CD4-positive, alpha-beta memory T cell (primary cell): ENCODE measurements at regions not wholly inside any gene's neighbourhood (a gene's known extent, or its start where the extent isn't known, plus 50 kb on each side); places are given as distances from the start of the nearest gene placed in this dataset.

Experiments used
- CTCF ChIA-PET: fragments of 350-600 bp; sonication (Branson Sonifier 250); formaldehyde crosslinking; loops from one replicate; lab custom pipeline; 2021; ENCODE audit warnings: inconsistent platforms; ENCODE audit not compliant: partially characterized antibody; lab: Charles Lee
- POLR2A ChIA-PET: fragments of 350-600 bp; sonication (Branson Sonifier 250); formaldehyde crosslinking; loops from one replicate; lab custom pipeline; 2021; ENCODE audit not compliant: partially characterized antibody; lab: Charles Lee
- DNase-seq, 5 donors: peaks; one replicate each; pipeline versions ENCODE4 v3.0.0 to v3.0.0-alpha.2; 2020 to 2022; ENCODE audit warnings: mixed read lengths in 1 of 5
- H3K27ac ChIP-seq: one replicate; pipeline ENCODE4 v1.7.0; 2013; ENCODE audit warnings: low read depth, low read length
- H3K27me3 ChIP-seq: 2 replicates; pipeline ENCODE4 v1.7.0; 2013; ENCODE audit warnings: mild to moderate bottlenecking, low read length, moderate library complexity; ENCODE audit not compliant: insufficient read depth
- H3K36me3 ChIP-seq: 2 replicates; pipeline ENCODE4 v1.7.0; 2013; ENCODE audit warnings: mild to moderate bottlenecking, low read length, moderate library complexity; ENCODE audit not compliant: insufficient read depth
- H3K4me1 ChIP-seq: 2 replicates; pipeline ENCODE4 v1.7.0; 2013; ENCODE audit warnings: mild to moderate bottlenecking, low read length, moderate library complexity; ENCODE audit not compliant: insufficient read depth
- H3K4me3 ChIP-seq, 2 donors: one replicate each; pipeline ENCODE4 v1.7.0; 2013; ENCODE audit warnings: low read length in 2 of 2, mild to moderate bottlenecking in 1 of 2
- H3K9me3 ChIP-seq, 2 donors: one replicate each; pipeline ENCODE4 v1.7.0; 2013; ENCODE audit warnings: low read length in 2 of 2, control low read depth in 1 of 2; ENCODE audit not compliant: control insufficient read depth in 1 of 2
- H3K27ac Mint-ChIP-seq, 7 donors: one replicate each; pipeline ENCODE4 v1.8.0; 2020 to 2021; ENCODE audit warnings: mixed read lengths in 7 of 7, mild to moderate bottlenecking in 6 of 7, inconsistent platforms in 3 of 7, moderate library complexity in 3 of 7
- H3K27me3 Mint-ChIP-seq, 2 donors: one replicate each; pipeline ENCODE4 v1.8.0; 2020 to 2021; ENCODE audit warnings: mixed read lengths in 2 of 2
- H3K36me3 Mint-ChIP-seq, 2 donors: one replicate each; pipeline ENCODE4 v1.8.0; 2020 to 2021; ENCODE audit warnings: mixed read lengths in 2 of 2, inconsistent platforms in 1 of 2, mild to moderate bottlenecking in 1 of 2
- H3K4me1 Mint-ChIP-seq, 4 donors: one replicate each; pipeline ENCODE4 v1.8.0; 2020 to 2021; ENCODE audit warnings: mixed read lengths in 4 of 4, mild to moderate bottlenecking in 1 of 4
- H3K4me3 Mint-ChIP-seq, 8 donors: one replicate each; pipeline ENCODE4 v1.8.0; 2020 to 2021; ENCODE audit warnings: mixed read lengths in 8 of 8, mild to moderate bottlenecking in 7 of 8, moderate library complexity in 6 of 8, inconsistent platforms in 3 of 8
- H3K9me3 Mint-ChIP-seq, 8 donors: one replicate each; pipeline ENCODE4 v1.8.0; 2020 to 2021; ENCODE audit warnings: mixed read lengths in 8 of 8, mild to moderate bottlenecking in 5 of 8, inconsistent platforms in 3 of 8, moderate library complexity in 1 of 8
- intact Hi-C: fragments of 100-400 bp; cut with micrococcal nuclease; formaldehyde crosslinking; loops from one replicate; pipeline ENCODE4 v1.15.1; 2023

DNA sequence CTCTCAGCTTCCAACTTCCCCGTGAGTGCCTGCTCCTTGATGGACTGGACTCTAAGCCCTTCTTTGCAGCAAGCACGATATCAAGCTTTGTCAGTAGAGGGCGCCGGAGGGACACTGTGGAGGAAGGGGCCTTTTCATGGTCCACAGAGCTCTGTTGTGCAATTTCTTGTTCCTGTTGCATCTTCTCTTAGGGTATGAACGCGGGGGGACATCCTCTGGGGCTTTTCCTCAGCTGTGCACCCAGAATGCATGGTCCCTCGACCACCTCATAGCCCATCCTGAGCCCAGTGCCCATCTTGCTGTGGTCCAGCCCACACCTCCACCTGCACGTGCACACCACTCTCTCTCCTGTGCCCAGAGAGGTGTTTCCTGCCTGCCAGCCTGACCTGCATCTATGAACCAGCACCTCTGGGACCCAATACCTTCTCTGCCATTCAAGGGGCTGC is 556.8 kb downstream of the PTPRU start:
- Histone ChIP-seq H3K27me3 (no peaks in the 10 kb centered on the region), H3K4me1 (no peaks in the 10 kb centered on the region), H3K4me3 (no peak overlapping the region), H3K9me3 (no peaks in the 10 kb centered on the region), H3K36me3 (no peaks in the 10 kb centered on the region), H3K27ac (no peak overlapping the region)
- H3K4me3 Mint-ChIP-seq, result no peak overlapping the region
- H3K27ac Mint-ChIP-seq, result no peak overlapping the region
- peak in 3 of 5 donors; percentile 10 to 27 (median 26) for DNase-seq
- no peaks in the 10 kb centered on the region for H3K4me1 Mint-ChIP-seq
- intact Hi-C loops, result loop anchor here (5.0 kb wide), 1 partner anchor 589 kb away; no protein-coding TSS in a partner anchor
- ChIA-PET CTCF (interaction anchor here (1.0 to 1.1 kb wide), 2 partner anchors 10 to 587 kb away, joined by 4 read pairs; no protein-coding TSS in a partner anchor), POLR2A (no interaction called here)
- no peaks in the 10 kb centered on the region for H3K36me3 Mint-ChIP-seq
- peaks cover 0 to 20% (median 6%) of the 10 kb centered on the region in 8 donors for H3K9me3 Mint-ChIP-seq
- H3K27me3 Mint-ChIP-seq, result peaks cover 0 to 10% of the 10 kb centered on the region in 2 donors

DNA sequence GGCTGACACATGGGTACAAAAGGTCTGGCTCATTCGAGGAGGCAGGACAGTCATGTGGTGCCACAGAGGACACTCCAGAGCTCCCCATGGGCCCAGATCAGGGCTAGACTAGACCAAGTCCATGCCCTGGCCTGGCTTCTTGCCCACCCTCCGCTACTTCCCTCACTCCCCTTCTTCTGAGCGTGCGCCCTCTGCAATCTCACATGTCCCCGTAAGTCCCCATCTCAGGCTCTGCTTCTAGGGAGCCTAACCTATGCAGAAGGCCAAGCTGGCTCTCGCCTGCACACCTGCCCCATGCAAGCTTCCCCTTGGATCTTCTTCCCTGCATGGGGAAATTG is 553.6 kb downstream of the PTPRU start:
- H3K9me3 Mint-ChIP-seq, result peaks cover 0 to 3% (median 0%) of the 10 kb centered on the region in 8 donors
- H3K27me3 Mint-ChIP-seq, result peaks cover 0 to 14% of the 10 kb centered on the region in 2 donors
- DNase-seq, result no peak
- POLR2A ChIA-PET, result no interaction called here
- intact Hi-C loops, result loop anchor here (5.0 kb wide), 1 partner anchor 592 kb away; no protein-coding TSS in a partner anchor
- H3K4me3 Mint-ChIP-seq, result no peak overlapping the region
- no peak overlapping the region for H3K27ac Mint-ChIP-seq
- H3K36me3 Mint-ChIP-seq, result no peaks in the 10 kb centered on the region
- CTCF ChIA-PET, result interaction anchor here (0.5 kb wide), 1 partner anchor 907 kb away, joined by 3 read pairs; no protein-coding TSS in a partner anchor
- H3K4me1 Mint-ChIP-seq, result no peaks in the 10 kb centered on the region
- no peaks in the 10 kb centered on the region for H3K9me3 ChIP-seq
- H3K4me1 ChIP-seq, result no peaks in the 10 kb centered on the region
- no peaks in the 10 kb centered on the region for H3K27me3 ChIP-seq
- no peak overlapping the region for H3K27ac ChIP-seq
- no peak overlapping the region for H3K4me3 ChIP-seq
- no peaks in the 10 kb centered on the region for H3K36me3 ChIP-seq

DNA sequence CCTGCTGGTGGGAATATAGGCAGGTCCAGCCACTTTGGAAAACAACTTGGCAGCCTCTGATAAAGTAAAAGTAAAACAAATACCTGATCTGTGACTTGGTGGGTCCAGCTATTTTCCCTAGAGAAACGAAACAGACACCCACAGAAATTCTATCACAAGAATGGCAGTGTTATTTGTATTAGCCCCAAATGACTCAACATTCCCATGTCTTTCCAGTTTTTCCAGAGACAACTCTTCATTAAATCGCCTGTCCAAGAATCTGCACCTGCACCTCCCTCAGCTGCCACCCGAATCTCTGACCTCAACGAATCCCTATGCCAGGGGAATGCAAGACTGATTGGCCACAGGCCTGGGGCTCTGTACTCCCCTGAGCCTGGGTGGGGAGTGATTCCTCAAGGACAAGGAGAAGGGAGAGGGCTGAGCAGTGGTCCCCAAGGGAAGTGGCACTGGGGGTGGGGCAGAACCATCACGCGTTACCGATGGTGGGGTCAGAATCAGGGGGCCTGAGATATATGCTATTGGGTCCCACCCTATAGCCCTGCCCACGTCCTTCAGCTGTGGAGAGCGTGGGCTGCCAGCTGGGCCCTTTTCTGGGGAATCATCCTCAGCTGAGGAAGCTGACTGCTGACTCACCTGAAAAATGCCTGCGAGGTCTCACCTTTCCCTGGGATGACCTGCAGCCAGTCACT is 553.0 kb downstream of the PTPRU start:
- intact Hi-C loops, result no loop called here
- Histone ChIP-seq H3K27ac (no peak overlapping the region), H3K4me1 (no peaks in the 10 kb centered on the region), H3K36me3 (no peaks in the 10 kb centered on the region), H3K27me3 (no peaks in the 10 kb centered on the region), H3K4me3 (no peak overlapping the region), H3K9me3 (no peaks in the 10 kb centered on the region)
- Mint-ChIP-seq H3K36me3 (no peaks in the 10 kb centered on the region), H3K4me1 (no peaks in the 10 kb centered on the region), H3K9me3 (no peaks in the 10 kb centered on the region), H3K27ac (no peak overlapping the region), H3K4me3 (no peak overlapping the region), H3K27me3 (peaks cover 0 to 14% of the 10 kb centered on the region in 2 donors)
- ChIA-PET CTCF (interaction anchor here (0.5 kb wide), 1 partner anchor 906 kb away, joined by 3 read pairs; no protein-coding TSS in a partner anchor), POLR2A (no interaction called here)
- no peak for DNase-seq

DNA sequence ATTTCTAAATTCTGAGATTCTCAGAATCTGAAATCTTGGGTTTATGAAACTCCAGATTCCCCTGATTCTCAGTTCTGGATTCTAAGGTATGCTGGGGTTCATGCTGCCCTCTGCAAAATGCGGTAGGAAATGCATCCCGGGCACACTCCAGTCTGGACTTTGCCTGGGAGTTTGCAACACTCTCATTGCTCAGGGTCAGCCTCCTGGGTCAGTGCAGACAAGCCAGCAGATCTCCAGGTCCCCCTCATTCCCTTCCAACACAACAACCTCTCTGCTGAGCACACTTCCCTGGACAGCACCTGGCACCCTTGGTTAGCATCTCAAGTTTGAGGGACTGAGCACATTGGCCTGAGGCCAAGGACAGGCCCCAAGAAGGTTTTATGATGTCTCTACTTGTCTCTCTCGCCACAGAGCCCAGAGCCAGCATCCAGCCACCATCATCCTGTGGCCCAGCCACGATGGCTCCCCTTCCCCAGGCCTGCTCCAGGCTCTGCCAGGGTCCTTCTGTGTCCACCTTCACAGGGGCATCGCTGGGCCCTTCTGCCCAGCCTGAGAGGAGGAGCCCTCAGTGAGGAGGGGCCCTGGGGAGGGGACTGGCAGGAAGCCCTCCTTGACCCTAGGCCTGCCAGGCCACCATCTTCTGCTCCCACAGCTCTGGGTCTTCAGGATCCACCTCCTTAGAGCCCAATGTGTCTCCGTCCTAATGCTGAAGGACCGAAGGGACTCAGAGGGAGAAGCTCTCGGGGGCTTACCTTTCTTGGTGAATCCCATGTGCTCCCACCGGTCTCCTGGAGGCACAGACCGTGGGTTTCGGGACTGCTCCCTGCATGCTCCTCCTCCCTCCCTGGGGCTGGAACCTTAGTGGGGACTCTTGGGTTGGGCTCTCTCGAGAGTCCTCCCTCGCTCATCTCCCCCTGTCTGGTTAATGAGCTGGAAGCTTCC is 550.7 kb downstream of the PTPRU start:
- H3K36me3 ChIP-seq, result no peaks in the 10 kb centered on the region
- no peak overlapping the region for H3K4me3 ChIP-seq
- no peaks in the 10 kb centered on the region for H3K9me3 ChIP-seq
- H3K4me1 ChIP-seq, result no peaks in the 10 kb centered on the region
- CTCF ChIA-PET, result no interaction called here
- no peak for DNase-seq
- H3K4me3 Mint-ChIP-seq, result no peak overlapping the region
- H3K27me3 ChIP-seq, result no peaks in the 10 kb centered on the region
- H3K36me3 Mint-ChIP-seq, result no peaks in the 10 kb centered on the region
- no peaks in the 10 kb centered on the region for H3K9me3 Mint-ChIP-seq
- intact Hi-C loops, result no loop called here
- H3K27ac ChIP-seq, result no peak overlapping the region
- no peak overlapping the region for H3K27ac Mint-ChIP-seq
- peaks cover 0 to 19% of the 10 kb centered on the region in 2 donors for H3K27me3 Mint-ChIP-seq
- H3K4me1 Mint-ChIP-seq, result no peaks in the 10 kb centered on the region
- POLR2A ChIA-PET, result no interaction called here

GRCh38 chr1:29786195-29786594 is 549.9 kb downstream of the PTPRU start:
- ChIA-PET CTCF (no interaction called here), POLR2A (no interaction called here)
- Mint-ChIP-seq H3K27ac (no peak overlapping the region), H3K4me1 (no peaks in the 10 kb centered on the region), H3K9me3 (no peaks in the 10 kb centered on the region), H3K4me3 (no peak overlapping the region), H3K36me3 (no peaks in the 10 kb centered on the region), H3K27me3 (peaks cover 2 to 18% of the 10 kb centered on the region in 2 donors)
- Histone ChIP-seq H3K36me3 (no peaks in the 10 kb centered on the region), H3K4me3 (no peak overlapping the region), H3K9me3 (no peaks in the 10 kb centered on the region), H3K4me1 (no peaks in the 10 kb centered on the region), H3K27me3 (no peaks in the 10 kb centered on the region), H3K27ac (no peak overlapping the region)
- no peak for DNase-seq
- intact Hi-C loops, result no loop called here

- Histone ChIP-seq H3K4me3 (no peak overlapping the region), H3K27ac (no peak overlapping the region), H3K9me3 (no peaks in the 10 kb centered on the region), H3K27me3 (no peaks in the 10 kb centered on the region), H3K36me3 (no peaks in the 10 kb centered on the region), H3K4me1 (no peaks in the 10 kb centered on the region)
- no peak overlapping the region for H3K27ac Mint-ChIP-seq
- H3K4me3 Mint-ChIP-seq, result no peak overlapping the region
- ChIA-PET CTCF (no interaction called here), POLR2A (no interaction called here)
- H3K9me3 Mint-ChIP-seq, result no peaks in the 10 kb centered on the region
- H3K27me3 Mint-ChIP-seq, result peaks cover 3 to 18% of the 10 kb centered on the region in 2 donors
- no peaks in the 10 kb centered on the region for H3K4me1 Mint-ChIP-seq
- no peak for DNase-seq
- intact Hi-C loops, result no loop called here
- no peaks in the 10 kb centered on the region for H3K36me3 Mint-ChIP-seq
Measured at GRCh38 chr1:29785554-29785953, 549.2 kb downstream of the PTPRU start.

DNA sequence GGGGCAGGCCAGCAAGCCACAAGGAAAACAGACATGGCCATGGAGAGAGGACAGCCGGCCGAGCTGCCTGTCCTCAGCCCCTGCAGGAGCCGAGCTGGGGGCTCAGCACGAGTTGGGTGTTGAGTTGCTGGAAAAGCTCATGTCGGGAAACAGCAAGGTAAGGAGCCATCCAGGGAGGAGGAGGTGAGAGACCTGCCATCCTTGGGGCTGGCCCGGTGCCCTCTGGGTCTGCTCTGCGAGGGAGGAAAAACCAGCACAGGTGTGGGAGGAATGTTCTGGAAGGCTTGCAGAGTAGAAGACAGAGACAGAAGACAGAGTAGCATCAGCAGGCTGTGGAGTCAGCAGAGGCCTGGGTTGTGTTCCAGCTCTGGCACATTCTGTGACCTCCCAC is 548.8 kb downstream of the PTPRU start:
- POLR2A ChIA-PET, result no interaction called here
- no peaks in the 10 kb centered on the region for H3K36me3 Mint-ChIP-seq

More for the DNA sequence above, 548.8 kb downstream of the PTPRU start:
- Mint-ChIP-seq H3K4me3 (no peak overlapping the region), H3K4me1 (no peaks in the 10 kb centered on the region), H3K9me3 (no peaks in the 10 kb centered on the region), H3K27ac (no peak overlapping the region), H3K27me3 (peaks cover 3 to 17% of the 10 kb centered on the region in 2 donors)
- no peak overlapping the region for H3K27ac ChIP-seq
- H3K4me3 ChIP-seq, result no peak overlapping the region
- no peak for DNase-seq
- CTCF ChIA-PET, result no interaction called here
- intact Hi-C loops, result no loop called here
- no peaks in the 10 kb centered on the region for H3K36me3 ChIP-seq
- no peaks in the 10 kb centered on the region for H3K9me3 ChIP-seq
- no peaks in the 10 kb centered on the region for H3K4me1 ChIP-seq
- no peaks in the 10 kb centered on the region for H3K27me3 ChIP-seq
